ENCODE measurements at regions not wholly inside any gene's neighbourhood (a gene's known extent, or its start where the extent isn't known, plus 50 kb on each side); places are given as distances from the start of the nearest gene placed in this dataset.

- Mint-ChIP-seq H3K9me3 (no peaks in the 10 kb centered on the region), H3K4me3 (no peak overlapping the region), H3K4me1 (peaks cover 2% of the 10 kb centered on the region), H3K27ac (no peak overlapping the region), H3K36me3 (ENCODE audit: low read depth) (no peaks in the 10 kb centered on the region), H3K27me3 (no peaks in the 10 kb centered on the region)
- ChIA-PET POLR2A (no interaction called here), CTCF (no interaction called here)
- TF ChIP-seq CTCF (IDR thresholded peaks at IDR 0.05) = no peak
- intact Hi-C loops (cut with micrococcal nuclease) = no loop called here
- no peak for ATAC-seq (ENCODE audit: low read depth)
- DNase-seq = no peak
These were observed 270.9 kb upstream of the DUSP10 start for GRCh38 chr1:222012816-222013215.

- Mint-ChIP-seq H3K27ac (no peak overlapping the region), H3K27me3 (no peaks in the 10 kb centered on the region), H3K9me3 (no peaks in the 10 kb centered on the region), H3K4me3 (no peak overlapping the region), H3K36me3 (ENCODE audit: low read depth) (no peaks in the 10 kb centered on the region), H3K4me1 (peaks cover 2% of the 10 kb centered on the region)
- DNase-seq = no peak
- no peak for ATAC-seq (ENCODE audit: low read depth)
- intact Hi-C loops (cut with micrococcal nuclease) = no loop called here
- ChIA-PET CTCF (interaction anchor here (1.2 to 4.2 kb wide), 7 partner anchors 9 to 575 kb away, joined by 3 to 37 read pairs (median 5); no protein-coding TSS in a partner anchor), POLR2A (interaction anchor here (0.6 to 1.9 kb wide), 3 partner anchors 27 to 322 kb away, joined by 3 to 11 read pairs (median 6); partner anchors contain the start of gene DUSP10)
- TF ChIP-seq CTCF (IDR thresholded peaks at IDR 0.05) = no peak
These were observed 268.4 kb upstream of the DUSP10 start for GRCh38 chr1:222010306-222010705.

- ATAC-seq (ENCODE audit: low read depth) (peak; percentile 77), DNase-seq (no peak)
- Mint-ChIP-seq H3K36me3 (ENCODE audit: low read depth) (no peaks in the 10 kb centered on the region), H3K27me3 (no peaks in the 10 kb centered on the region), H3K4me1 (peaks cover 2% of the 10 kb centered on the region), H3K4me3 (no peak overlapping the region), H3K9me3 (no peaks in the 10 kb centered on the region), H3K27ac (no peak overlapping the region)
- intact Hi-C loops (cut with micrococcal nuclease) = loop anchor here (1.0 to 5.0 kb wide), 10 partner anchors 132 to 1197 kb away; no protein-coding TSS in a partner anchor
- POLR2A ChIA-PET = interaction anchor here (0.7 to 1.9 kb wide), 3 partner anchors 17 to 267 kb away, joined by 3 to 11 read pairs (median 5); partner anchors contain the start of gene DUSP10
- TF ChIP-seq CTCF (IDR thresholded peaks at IDR 0.05) = no peak
- CTCF ChIA-PET = interaction anchor here (0.5 to 4.2 kb wide), 20 partner anchors 8 to 573 kb away, joined by 3 to 37 read pairs (median 4); partner anchors contain the start of gene DUSP10
These were observed 267.3 kb upstream of the DUSP10 start for GRCh38 chr1:222009105-222009730.

GRCh38 chr1:222006715-222007114, 264.8 kb upstream of the DUSP10 start:
- CTCF ChIA-PET = interaction anchor here (4.2 kb wide), 1 partner anchor 528 kb away, joined by 37 read pairs; no protein-coding TSS in a partner anchor
- no peak for ATAC-seq (ENCODE audit: low read depth)

More at GRCh38 chr1:222006715-222007114, 264.8 kb upstream of the DUSP10 start:
- H3K27ac Mint-ChIP-seq = no peak overlapping the region
- intact Hi-C loops (cut with micrococcal nuclease) = loop anchor here (5.0 kb wide), 2 partner anchors 129 to 1194 kb away; no protein-coding TSS in a partner anchor
- H3K9me3 Mint-ChIP-seq = no peaks in the 10 kb centered on the region
- POLR2A ChIA-PET = interaction anchor here (1.6 kb wide), 1 partner anchor 265 kb away, joined by 4 read pairs; no protein-coding TSS in a partner anchor
- H3K27me3 Mint-ChIP-seq = no peaks in the 10 kb centered on the region
- no peak overlapping the region for H3K4me3 Mint-ChIP-seq
- no peak for TF ChIP-seq CTCF (IDR thresholded peaks at IDR 0.05)
- peaks cover 2% of the 10 kb centered on the region for H3K4me1 Mint-ChIP-seq
- no peak for DNase-seq
- H3K36me3 Mint-ChIP-seq (ENCODE audit: low read depth) = no peaks in the 10 kb centered on the region
